Stimulated activated naive CD8-positive, alpha-beta T cell treated with anti-CD3 and anti-CD28 coated beads, Interleukin-15, Interleukin-2, amounts not matched to agents 100 U/mL and 50 U/mL, for 24 hours (primary cell): ENCODE measurements at regions not wholly inside any gene's neighbourhood (a gene's known extent, or its start where the extent isn't known, plus 50 kb on each side); places are given as distances from the start of the nearest gene placed in this dataset.

ENCODE experiments used
- ATAC-seq: fragments of 150-1000 bp; cut with Tn5 transposase; one replicate; pipeline ENCODE4 v1.10.0; 2021
- DNase-seq: peaks from one replicate; pipeline ENCODE4 v3.0.0; 2021

DNA sequence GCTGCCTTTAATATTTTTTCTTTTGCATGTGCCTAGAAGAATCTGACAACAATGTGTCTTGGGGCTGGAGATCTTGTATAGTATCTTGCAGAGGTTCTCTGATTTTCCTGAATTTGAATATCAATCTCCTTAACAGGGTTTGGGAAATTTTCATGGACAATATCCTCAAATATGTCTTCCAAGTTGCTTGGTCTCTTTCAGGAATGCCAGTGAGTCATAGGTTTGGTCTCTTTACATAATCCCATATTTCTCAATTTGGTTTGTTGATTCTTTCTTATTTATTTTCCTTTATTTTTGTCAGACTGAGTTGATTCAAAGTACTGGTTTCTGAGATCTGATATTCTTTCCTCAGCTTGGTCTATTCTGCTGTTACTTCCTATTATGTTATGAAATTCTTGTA is 208.7 kb upstream of the GLI3 start:
- DNase-seq (no peak), ATAC-seq (no peak)

DNA sequence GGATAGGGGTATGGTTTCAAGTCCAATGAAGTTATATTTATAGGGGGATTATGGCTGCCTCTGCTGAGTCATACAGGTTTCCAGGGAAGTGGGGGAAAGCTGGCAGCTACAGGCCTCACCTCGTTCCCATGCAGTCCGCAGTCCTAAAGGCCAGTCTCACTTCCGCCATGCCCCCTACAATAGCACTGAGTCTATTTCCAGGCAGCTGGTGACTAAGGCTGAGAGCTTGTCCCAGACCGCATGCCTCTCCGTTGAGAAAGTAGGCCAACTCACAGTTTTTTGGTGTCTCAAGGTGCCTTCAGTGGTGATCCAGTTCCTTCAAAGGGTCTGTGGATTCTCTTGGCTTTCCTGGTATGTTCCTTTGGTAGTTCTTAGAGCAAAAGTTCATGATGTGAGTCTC is 203.9 kb upstream of the GLI3 start:
- no peak for ATAC-seq
- no peak for DNase-seq

DNA sequence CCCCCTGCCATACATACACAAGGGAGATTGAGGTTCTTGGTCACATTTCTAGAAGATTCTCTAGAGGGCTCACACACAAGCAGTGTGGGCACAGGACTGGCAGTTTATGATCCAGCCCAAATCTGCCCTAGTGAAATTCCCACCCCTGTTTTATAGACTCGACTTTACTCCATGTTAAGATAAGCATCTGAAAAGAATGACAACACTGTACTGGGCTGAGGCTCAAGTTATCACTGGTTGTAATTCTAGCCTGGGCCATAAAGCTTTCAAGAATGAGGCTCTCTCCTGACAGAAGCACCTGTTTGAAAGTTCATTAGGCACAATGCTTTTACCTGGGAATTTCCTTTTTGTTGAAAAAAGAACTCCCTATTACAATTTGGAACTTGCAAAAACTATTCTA is 195.6 kb upstream of the GLI3 start:
- no peak for ATAC-seq
- DNase-seq = no peak

DNA sequence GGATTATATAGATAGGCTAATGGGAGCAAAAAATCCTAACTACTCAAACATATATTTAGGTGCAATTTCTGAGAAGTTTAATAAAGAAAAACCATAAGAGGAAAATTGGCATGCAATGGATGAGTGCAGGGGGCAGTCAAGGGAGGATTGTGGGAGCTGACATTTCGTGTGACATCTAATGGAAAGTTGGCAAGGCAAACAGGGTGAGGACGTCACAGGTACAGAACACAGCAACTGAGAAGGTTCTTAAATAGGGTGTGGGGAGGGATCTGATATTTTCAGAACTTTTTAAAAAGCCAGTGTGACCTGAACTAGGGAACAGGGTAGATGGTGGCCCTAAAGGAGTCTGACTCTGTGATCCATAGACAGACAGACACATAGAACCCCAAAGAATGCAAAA is 194.9 kb upstream of the GLI3 start:
- ATAC-seq = no peak
- DNase-seq = no peak

DNA sequence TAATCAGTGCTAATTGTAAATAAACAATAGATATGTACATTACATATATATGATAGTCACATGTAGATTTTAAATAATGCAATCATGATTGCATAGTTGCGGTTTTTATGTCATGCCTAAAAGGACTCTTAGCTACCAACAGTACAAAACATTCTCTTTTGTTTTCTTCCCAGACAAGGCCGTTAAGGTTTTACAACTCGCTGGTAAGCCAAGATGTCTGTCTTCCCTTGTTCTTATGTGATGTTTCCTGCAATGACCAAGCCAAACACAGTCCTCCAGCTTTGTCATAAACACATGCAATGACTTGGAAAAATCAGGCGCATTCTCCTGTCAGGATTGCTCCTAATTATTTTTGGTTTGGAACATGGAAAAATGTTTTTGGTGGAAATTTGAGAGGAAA is 192.3 kb upstream of the GLI3 start:
- no peak for ATAC-seq
- no peak for DNase-seq

DNA sequence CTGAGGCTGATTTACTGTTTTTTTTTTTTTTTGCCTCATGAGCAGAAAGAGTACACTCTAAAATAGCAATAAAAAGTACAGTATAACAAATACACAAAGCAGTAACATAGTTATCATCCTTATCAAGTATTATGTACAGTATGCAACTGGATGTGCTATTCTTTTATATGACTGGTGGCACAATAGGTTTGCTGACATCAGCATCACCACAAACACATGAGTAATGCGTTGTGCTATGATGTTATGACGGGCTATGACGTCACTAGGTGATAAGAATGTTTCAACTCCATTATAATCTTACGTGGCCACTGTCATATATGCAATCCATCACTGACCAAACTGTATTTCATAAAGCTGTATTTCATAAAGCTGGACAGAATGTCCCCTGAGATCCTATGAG is 189.2 kb upstream of the GLI3 start:
- no peak for DNase-seq
- no peak for ATAC-seq

DNA sequence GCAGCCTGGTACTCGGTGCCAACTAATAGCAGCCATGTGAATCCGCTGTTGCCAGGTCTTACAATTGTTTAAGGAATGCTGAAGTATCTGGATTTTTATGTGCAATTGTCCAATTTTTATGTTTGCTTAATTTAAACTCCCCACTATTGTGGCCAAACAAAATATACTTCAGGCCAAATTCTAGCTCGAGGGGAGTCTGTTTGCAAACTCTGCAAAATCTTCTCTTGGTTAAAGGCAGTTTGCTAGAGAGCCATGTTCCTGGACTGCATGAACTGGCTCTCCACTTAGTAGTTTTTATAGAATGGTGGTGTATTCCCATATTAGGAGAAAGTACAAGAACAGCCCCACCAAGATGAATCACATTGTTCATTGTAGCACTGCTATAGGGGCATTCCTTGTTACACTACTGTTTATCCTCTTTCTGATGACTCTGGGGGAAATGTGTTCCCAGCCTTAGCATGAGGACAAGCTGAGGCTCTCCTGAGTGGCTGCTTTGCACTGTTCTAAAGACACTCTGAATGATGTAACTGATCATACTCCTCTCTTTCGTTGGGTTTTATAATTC is 178.0 kb upstream of the GLI3 start:
- DNase-seq = no peak
- no peak for ATAC-seq

DNA sequence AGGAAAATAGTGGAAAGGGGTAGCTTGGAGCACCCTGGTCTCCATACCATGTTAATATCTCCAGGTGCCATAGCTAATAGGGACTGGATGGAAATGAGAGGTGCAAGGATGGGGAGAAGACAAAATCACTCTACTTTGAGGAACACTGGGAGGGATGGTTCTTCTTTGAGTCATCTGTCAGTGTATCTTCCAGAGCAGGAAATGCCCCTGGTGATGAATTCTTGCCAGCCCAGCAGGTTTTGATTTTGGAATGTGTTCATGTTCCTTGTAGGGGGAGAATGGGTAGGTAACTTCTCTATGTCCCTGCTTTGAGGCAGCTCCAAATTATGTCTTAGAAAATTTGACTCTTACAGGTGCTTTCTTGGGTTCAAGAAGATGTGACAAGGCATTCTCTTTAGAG is 177.0 kb upstream of the GLI3 start:
- no peak for DNase-seq
- ATAC-seq = no peak

DNA sequence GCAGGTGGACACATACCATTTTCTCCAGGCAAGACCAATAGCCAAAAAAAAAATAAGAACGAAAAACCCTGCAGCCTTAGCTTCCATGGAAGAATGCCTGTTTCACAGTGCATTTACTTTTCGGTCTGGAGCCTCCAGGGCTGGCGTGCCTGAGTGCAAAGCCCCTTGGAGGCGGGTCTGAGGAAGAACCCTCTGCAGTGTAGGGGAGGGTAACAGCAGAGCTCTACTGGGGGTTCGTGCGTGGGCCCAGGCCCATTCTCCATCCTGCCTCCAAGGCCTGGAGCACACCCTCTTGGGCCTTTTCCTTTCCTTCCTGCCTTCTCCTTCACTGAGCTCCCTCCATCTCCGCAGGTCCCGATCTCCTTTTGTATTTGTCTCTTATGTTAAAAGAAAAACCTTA is 172.3 kb upstream of the GLI3 start:
- ATAC-seq = no peak
- no peak for DNase-seq

DNA sequence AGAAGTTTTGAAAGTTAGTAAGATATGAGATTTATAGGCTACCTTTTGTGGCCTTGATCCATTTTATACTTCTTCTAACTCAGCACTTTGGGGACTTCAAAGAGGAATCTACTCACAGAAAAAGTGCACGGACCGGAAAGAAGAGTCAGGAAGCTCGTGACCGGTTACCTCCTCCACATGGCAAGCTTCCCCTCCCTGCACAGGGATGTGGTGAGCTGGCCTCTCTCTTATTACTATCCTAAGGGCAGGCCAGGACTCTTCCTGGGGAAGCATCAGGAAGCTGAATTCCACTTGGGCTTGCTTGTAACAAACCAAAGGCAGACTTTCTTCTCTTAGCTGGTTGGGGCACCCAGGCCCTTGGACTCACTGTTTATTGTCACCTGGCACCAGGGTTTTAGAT is 170.8 kb upstream of the GLI3 start:
- DNase-seq = no peak
- ATAC-seq = no peak

DNA sequence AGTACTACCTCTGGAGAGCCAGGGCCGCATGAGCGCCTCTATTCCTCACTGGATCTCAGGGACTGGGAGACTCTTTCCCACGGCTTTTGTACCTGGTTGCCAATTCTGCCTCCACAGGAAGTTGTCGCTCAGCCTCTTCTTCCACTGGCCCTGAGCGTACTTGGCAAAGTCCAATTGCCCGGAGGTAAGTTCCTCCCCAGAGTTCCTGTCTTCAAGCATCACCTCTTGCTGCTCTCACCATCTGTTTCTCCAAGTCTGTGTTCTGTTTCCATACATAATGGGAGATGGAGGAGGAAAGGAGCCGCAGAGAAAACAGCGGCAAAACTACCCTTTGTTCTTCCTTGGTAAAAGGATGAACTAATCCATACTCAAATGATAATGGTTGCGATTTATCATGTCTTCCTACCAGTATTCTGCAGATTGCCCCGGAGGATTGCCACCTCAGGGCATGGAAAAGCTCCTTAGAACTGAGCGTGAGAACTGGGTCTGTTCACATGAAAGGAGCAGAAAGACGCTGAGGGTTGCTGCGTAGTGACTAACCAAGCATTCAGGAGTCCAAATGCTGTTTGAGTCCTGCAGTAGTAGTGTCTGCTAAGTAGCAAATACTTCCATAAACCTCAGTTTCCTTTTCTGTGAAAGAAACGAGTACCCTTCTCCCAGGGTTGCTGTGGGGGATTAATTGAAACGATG is 170.2 kb upstream of the GLI3 start:
- ATAC-seq = no peak
- DNase-seq = no peak

DNA sequence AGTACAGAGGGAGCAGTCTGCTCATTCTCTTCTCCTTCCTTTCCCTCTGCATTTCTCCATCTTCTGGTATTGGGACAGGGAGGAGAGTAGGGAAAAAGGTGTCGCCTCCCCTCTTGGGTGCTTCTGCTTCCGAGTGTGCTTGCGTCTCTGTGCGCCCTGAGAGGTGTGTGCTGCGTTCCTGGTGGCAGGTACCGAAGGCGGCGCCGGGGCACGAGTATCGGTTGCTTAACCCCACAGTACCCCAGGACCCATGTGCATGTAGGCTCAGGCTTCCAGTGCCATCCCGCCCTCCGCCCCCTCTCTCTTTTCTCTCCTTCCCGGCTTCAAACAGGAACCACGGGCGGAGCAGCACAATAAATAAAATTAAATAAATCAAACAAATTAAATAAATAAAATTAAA is 169.3 kb upstream of the GLI3 start:
- ATAC-seq (no peak), DNase-seq (no peak)

DNA sequence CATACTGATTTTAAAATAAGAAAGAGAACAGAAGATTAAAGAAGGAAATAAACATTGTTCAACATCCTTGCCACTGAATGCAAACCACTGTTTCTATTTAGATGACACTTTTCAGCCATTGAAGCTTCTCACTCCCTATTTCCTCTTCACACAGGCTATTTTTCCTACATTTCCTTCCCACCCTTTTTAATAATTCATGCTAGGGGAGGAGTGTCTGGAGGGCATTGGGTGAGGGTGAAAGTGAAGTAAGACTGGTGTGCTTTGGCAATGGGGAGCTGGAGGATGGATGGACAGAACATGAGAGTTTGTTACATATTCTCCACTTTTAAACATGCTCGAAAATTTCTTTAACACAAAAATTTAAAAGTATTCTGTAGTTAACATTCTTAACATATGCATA is 168.8 kb upstream of the GLI3 start:
- ATAC-seq = no peak
- no peak for DNase-seq

DNA sequence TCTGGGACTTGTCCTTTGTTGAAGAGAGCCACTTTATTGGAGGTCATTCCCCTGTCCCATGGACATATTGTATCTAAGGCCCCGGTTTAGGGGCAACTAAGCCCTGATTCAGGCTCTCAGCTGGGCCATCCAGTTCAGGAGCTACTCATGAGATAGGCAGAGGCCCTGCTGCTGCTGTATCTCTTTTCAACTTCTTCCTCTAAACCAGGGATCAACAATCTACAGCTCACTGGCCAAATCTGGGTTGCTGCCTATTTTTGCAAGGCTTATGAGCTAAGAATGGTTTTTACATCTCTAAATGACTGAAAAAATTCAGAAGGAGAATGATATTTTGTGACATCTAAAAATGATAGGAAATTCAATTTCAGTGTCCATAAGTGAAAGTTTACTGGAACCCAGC is 166.8 kb upstream of the GLI3 start:
- DNase-seq = no peak
- ATAC-seq = no peak

DNA sequence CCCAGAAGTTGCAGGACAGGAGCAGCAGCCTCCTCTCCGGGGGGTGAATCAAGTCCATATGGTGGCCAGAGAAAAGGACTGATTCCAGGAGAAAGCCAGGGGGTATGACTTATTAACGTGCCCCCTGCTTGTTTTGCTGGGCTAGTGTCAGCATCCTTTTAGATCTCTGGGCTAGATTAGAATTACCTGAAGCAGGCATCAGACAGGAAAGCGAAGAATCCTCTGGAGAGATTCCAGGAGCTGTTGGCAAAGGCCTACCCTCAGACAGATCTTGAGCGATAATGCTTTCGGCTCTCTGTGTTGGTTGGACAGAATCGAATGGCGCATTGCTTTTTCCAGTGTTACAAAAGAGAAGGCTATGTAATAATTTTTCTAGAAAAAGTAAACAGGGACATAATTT is 164.0 kb upstream of the GLI3 start:
- DNase-seq (no peak), ATAC-seq (no peak)

DNA sequence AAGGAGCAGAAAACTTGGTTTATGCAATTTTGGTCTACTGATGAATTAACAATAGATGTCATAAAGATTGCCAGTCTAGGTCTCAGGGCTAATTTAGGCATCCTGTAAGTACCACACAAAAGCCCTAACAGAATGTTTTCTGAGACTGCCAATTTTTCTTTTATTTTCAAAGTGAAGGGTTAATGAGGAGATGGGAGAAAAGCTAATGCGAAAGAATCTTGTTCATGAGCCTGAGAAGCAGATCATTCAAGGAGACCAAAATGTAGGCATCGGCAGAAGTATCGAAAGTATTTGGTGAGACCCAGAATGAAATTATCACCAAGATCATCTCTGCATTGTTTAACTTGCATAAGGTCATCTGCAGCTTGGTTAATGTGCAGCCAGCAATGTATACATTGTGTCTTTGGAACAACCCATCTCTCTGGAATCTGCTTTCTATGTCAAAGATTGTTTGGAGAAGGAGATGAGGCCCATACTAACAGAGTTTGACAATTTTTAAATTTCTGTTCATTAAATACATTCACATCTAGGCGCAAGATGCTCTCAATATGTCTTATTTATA is 163.3 kb upstream of the GLI3 start:
- no peak for ATAC-seq
- no peak for DNase-seq

DNA sequence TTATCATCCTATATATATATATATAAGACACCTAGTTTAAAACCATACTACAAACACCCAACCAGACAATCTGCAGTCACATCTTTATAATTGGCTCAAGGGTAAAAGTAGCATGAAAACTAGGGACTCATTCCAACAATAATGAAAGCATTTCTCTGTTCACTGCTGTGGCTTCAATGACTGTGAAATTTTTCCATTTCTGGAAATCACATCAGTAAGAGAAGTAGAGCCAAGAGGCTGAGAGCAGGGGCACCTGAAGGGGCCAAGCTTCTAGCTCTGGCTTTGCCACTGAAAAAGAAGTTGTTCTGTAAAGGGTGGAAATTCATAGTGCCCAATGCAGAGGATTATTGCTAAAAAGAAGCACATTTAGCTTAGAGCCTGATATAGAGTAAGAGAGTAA is 158.6 kb upstream of the GLI3 start:
- DNase-seq (no peak), ATAC-seq (no peak)

DNA sequence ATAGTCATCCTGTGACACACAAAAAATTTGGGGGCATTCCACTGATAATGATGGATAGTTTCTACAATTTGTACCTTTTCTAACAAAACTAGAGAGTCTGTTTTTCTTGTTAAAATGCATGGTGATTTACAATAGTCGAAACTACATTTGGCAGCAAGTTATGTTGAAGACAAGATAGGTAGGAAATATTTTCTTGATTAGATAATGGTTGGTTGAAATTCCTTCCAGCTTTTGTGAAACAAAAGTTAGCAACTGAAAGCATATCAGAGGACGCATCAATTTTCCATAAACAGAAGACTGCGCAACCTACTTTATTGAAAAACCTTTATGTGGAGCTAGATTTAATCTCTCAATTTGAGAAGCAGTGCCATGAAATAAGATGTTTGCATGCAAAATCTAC is 155.8 kb upstream of the GLI3 start:
- DNase-seq = no peak
- ATAC-seq = no peak

DNA sequence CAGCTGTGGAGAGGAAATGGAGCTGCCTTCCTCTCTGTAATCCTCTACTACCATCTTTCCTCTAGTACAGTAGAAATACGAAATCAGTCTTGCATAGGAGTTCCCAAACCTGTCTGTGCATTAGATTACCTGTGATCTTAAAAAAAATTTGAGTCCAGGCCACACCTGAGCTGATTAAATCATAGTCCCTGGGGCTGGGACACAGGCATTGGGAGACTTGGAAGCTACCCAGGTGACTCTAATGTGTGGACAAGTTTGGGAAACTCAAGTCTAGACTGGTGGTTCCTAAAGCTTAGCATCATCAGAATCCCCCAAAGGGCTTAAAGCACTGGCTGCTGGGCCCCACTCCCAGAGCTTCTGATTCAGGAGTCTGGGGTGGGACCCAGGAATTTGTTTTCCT is 152.7 kb upstream of the GLI3 start:
- no peak for ATAC-seq
- no peak for DNase-seq

DNA sequence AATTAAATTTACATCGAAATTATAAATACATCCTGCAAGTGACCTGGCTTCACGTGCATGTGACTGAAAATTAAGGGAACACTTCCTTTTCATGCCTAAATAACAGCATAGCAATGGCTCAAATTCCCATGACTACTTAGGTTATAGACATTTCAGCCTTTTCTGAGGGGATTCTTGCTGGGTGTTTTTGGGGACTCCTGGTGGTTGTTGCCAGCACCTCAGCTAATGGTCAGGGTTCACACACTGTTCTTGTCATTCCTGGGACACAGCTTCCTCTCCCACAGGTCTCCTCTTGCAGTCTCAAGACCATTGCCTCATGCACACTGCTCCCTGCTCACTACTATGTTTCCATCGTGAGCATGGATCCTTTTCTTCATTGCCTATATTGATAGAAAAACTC is 148.9 kb upstream of the GLI3 start:
- ATAC-seq = no peak

DNA sequence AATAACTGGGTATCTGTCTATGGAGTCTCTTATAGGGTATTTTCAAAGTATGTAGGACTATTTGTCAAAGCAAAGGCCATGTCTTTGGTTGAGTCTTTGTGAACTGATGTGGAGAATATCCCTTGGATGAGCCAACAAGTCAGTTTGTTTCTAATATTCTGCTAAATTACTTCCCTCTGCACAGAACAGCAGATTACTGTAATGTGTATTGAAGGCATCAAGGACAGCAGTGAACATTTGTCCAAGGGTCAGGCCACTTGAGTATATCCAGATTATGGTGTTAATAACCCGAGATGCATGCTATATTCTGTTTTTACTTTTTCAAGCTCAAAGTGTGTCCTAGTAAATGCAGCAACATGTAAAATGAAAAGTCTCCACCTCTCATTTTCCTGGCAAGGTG is 144.2 kb upstream of the GLI3 start:
- DNase-seq (no peak), ATAC-seq (no peak)

More for the DNA sequence above, 148.9 kb upstream of the GLI3 start:
- no peak for DNase-seq

DNA sequence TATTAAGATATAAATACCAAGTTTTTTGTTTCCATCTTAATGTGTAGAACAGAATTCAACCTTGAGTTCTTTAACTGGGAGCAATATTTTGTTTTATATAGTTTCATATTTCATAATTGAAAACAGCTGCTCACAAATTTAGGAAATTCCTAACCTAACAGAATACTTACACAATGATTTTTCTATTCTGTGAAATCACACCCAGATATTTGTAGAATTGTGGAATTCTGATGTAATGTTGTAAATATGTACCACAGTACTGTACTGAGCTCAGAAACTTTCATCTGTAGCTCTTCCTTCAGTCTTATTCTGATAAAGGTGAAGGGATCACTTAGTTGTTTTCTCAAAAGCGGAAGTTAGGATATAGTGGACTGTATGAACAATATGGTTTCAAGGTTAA is 143.4 kb upstream of the GLI3 start:
- DNase-seq = no peak
- ATAC-seq = no peak

DNA sequence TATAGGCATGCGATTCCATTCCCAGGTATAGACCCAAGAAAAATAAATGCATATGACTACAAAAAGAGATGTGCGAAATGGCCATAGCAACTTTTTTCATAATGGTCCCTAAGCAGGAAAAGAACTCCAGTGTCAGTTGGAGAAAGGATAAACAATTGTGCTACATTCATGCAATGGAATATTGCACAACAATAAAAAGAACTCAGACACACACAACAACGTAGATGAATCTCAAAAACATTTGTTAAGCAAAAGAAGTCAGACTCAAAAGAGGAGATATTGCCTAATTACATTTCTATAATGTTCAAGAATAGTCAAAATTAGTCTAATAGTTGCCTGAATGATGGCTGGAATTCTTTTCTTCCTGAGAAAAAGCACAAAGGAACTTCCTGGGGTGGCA is 141.1 kb upstream of the GLI3 start:
- DNase-seq = no peak
- no peak for ATAC-seq

DNA sequence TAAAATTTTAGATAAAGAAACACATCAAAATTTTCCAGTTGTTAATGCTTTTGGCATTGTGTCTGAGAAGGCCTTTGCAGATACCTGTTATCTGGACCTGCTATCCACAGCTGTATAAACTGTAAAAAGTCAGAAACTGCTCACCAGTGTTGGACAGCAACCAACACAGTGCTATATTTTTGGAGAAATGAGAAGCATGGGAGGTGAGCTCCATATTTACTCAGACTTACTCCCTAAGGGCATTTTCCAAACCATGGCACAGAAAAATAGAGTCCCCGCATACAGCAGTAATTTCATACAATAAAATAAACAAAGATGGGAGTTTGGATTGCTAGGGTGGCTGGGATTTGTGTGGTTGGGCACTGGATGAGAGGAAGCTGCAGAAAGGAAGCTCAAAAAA is 136.3 kb upstream of the GLI3 start:
- no peak for DNase-seq

More for the DNA sequence above, 136.3 kb upstream of the GLI3 start:
- ATAC-seq = no peak
